Right lobe of liver (tissue), 4 donors: ENCODE measurements at regions not wholly inside any gene's neighbourhood (a gene's known extent, or its start where the extent isn't known, plus 50 kb on each side); places are given as distances from the start of the nearest gene placed in this dataset.

Experiments
- POLR2A ChIP-seq: fragments of 450-650 bp; IDR thresholded peaks from one replicate; pipeline ENCODE4 v1.6.1; 2017; ENCODE audit warnings: antibody characterized with exemption, mild to moderate bottlenecking
- TF ChIP-seq, protein P1 (sequence below), 4 donors: fragments of 200-600 bp in 3 of 4; fragments of 450-650 bp in 1 of 4; IDR thresholded peaks; one replicate each; pipeline versions ENCODE4 v1.5.1 to v1.8.0; 2016 to 2022; ENCODE audit warnings: antibody characterized with exemption in 4 of 4, mild to moderate bottlenecking in 2 of 4
- donor health status: DM: no; HTN: no; CAD: no.
- donor health status: DM: no; HTN: no; CAD: no.
- donor health status: DM: no; HTN: yes; CAD: no.

DNA sequence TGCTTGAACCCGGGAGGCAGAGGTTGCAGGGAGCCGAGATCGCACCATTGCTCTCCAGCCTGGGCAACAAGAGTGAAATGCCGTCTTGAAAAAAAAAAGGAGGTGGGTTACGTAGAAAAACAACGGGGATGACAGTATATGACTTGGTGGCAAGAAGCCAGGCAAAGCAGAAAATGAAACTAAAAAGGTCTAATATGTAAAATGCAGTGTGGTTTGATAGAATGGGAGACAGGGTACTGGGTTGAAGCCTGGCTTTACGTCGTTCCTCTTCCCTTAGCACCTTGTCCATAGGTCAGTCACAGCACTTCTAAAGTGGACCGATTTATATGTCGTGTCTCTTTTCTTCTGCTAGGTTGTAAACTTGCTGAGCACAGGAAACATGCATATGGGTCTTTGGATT, 274.9 kb upstream of the ZC3H12C start:
- TF ChIP-seq, protein P1, sequence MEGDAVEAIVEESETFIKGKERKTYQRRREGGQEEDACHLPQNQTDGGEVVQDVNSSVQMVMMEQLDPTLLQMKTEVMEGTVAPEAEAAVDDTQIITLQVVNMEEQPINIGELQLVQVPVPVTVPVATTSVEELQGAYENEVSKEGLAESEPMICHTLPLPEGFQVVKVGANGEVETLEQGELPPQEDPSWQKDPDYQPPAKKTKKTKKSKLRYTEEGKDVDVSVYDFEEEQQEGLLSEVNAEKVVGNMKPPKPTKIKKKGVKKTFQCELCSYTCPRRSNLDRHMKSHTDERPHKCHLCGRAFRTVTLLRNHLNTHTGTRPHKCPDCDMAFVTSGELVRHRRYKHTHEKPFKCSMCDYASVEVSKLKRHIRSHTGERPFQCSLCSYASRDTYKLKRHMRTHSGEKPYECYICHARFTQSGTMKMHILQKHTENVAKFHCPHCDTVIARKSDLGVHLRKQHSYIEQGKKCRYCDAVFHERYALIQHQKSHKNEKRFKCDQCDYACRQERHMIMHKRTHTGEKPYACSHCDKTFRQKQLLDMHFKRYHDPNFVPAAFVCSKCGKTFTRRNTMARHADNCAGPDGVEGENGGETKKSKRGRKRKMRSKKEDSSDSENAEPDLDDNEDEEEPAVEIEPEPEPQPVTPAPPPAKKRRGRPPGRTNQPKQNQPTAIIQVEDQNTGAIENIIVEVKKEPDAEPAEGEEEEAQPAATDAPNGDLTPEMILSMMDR (IDR thresholded peaks at IDR 0.05): no peak
- TF ChIP-seq POLR2A: no peak
